Midbrain (tissue), 1 donor: ENCODE measurements at regions not wholly inside any gene's neighbourhood (a gene's known extent, or its start where the extent isn't known, plus 50 kb on each side); places are given as distances from the start of the nearest gene placed in this dataset.

Source experiments
- DNase-seq: peaks from one replicate; lab custom pipeline; 2025; lab: John Stamatoyannopoulos, UW

- no peak for DNase-seq
Observed at GRCh38 chr3:102183186-102183585, 251.6 kb upstream of the ZPLD1 start.

GRCh38 chr3:102183623-102184022 is 251.2 kb upstream of the ZPLD1 start:
- DNase-seq, result no peak

GRCh38 chr3:102189541-102189940 is 245.3 kb upstream of the ZPLD1 start:
- no peak for DNase-seq

GRCh38 chr3:102189956-102190723 is 244.7 kb upstream of the ZPLD1 start:
- no peak for DNase-seq

- no peak for DNase-seq
Observed at GRCh38 chr3:102192575-102192974, 242.2 kb upstream of the ZPLD1 start.

GRCh38 chr3:102193255-102193654 is 241.6 kb upstream of the ZPLD1 start:
- DNase-seq, result no peak

GRCh38 chr3:102194001-102194400 is 240.8 kb upstream of the ZPLD1 start:
- no peak for DNase-seq

- no peak for DNase-seq
Observed at GRCh38 chr3:102194760-102195159, 240.1 kb upstream of the ZPLD1 start.

- DNase-seq, result no peak
Observed at GRCh38 chr3:102195198-102195948, 239.4 kb upstream of the ZPLD1 start.

GRCh38 chr3:102200126-102200525 is 234.7 kb upstream of the ZPLD1 start:
- DNase-seq, result no peak

- DNase-seq, result no peak
Observed at GRCh38 chr3:102200560-102200959, 234.3 kb upstream of the ZPLD1 start.

GRCh38 chr3:102205647-102206046 is 229.2 kb upstream of the ZPLD1 start:
- DNase-seq, result no peak

- DNase-seq, result no peak
Observed at GRCh38 chr3:102206511-102207031, 228.2 kb upstream of the ZPLD1 start.

GRCh38 chr3:102207151-102207571 is 227.7 kb upstream of the ZPLD1 start:
- DNase-seq, result no peak

- DNase-seq, result no peak
Observed at GRCh38 chr3:102215166-102215565, 219.6 kb upstream of the ZPLD1 start.

- no peak for DNase-seq
Observed at GRCh38 chr3:102223132-102223531, 211.7 kb upstream of the ZPLD1 start.

GRCh38 chr3:102224171-102224570 is 210.6 kb upstream of the ZPLD1 start:
- no peak for DNase-seq

- DNase-seq, result no peak
Observed at GRCh38 chr3:102225005-102225404, 209.8 kb upstream of the ZPLD1 start.

- DNase-seq, result peak; percentile 68
Observed at GRCh38 chr3:102225407-102226132, 209.2 kb upstream of the ZPLD1 start.

- no peak for DNase-seq
Observed at GRCh38 chr3:102226463-102226862, 208.4 kb upstream of the ZPLD1 start.

GRCh38 chr3:102229062-102229655 is 205.7 kb upstream of the ZPLD1 start:
- DNase-seq, result peak; percentile 87

GRCh38 chr3:102230057-102230456 is 204.8 kb upstream of the ZPLD1 start:
- no peak for DNase-seq
